ENCODE measurements at regions not wholly inside any gene's neighbourhood (a gene's known extent, or its start where the extent isn't known, plus 50 kb on each side); places are given as distances from the start of the nearest gene placed in this dataset.
"Not testable (repeated sequence)": the region's sequence is repeated elsewhere in the genome, so short reads cannot be mapped to it uniquely, and the experiment has no call there.

DNA sequence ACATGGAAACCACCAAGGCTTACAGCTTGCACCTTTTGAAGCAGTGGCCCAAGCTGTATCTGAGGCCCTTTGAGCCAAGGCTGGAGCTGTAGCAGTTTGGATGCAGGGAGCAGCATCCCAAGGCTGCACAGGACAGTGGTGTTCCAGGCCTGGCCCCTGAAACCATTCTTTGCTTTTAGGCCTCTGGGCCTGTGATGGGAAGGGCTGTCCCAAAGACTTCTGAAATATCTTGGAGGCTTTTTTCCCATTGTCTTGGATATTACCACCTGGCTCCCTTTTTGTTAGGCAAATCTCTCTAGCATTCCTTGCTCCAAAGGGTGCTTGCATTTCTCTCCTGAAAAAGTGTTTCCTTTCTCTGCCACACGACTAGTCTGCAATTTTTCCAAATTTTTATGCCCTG is 302.8 kb upstream of the MDFIC2 start:
- no peaks in the 10 kb centered on the region for H3K4me1 ChIP-seq (ENCODE audit: control insufficient read depth, insufficient read depth, low read length)
- no peak for DNase-seq
- WGBS (ENCODE audit: insufficient coverage, low lambda C conversion rate) = 33% methylated on average over 1 of the region's 1 CpG
- H3K4me3 ChIP-seq (ENCODE audit: low read length) = no peak overlapping the region
- H3K27me3 ChIP-seq (ENCODE audit: control insufficient read depth, insufficient read depth, low read length) = no peaks in the 10 kb centered on the region
- no peaks in the 10 kb centered on the region for H3K36me3 ChIP-seq (ENCODE audit: control insufficient read depth, insufficient read depth, low read length)
- peaks cover 6% of the 10 kb centered on the region for H3K9me3 ChIP-seq (ENCODE audit: control insufficient read depth, low read depth, low read length)
- H3K27ac ChIP-seq (ENCODE audit: low read length) = no peak overlapping the region

DNA sequence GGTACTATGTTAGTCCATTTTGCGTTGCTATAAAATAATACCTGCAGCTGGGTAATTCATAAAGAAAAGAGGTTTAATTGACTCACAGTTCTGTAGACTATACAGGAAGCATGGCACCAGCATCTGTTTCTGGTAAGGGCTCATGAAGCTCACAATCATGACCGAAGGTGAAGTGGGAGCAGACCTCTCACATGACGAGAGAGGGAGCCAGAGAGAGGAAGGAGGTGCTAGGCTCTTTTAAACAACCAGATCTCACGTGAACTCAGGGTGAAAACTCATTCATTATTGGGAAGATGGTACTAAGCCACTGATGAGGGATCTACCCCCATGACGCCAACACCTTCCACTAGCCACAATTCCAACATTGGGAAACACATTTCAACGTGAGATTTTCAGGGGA is 301.7 kb upstream of the MDFIC2 start:
- no peaks in the 10 kb centered on the region for H3K4me1 ChIP-seq (ENCODE audit: control insufficient read depth, insufficient read depth, low read length)
- 100% methylated on average over 1 of the region's 6 CpGs for WGBS (ENCODE audit: insufficient coverage, low lambda C conversion rate)
- H3K27me3 ChIP-seq (ENCODE audit: control insufficient read depth, insufficient read depth, low read length) = no peaks in the 10 kb centered on the region
- H3K4me3 ChIP-seq (ENCODE audit: low read length) = no peak overlapping the region
- DNase-seq = no peak
- no peak overlapping the region for H3K27ac ChIP-seq (ENCODE audit: low read length)
- no peaks in the 10 kb centered on the region for H3K36me3 ChIP-seq (ENCODE audit: control insufficient read depth, insufficient read depth, low read length)
- peaks cover 6% of the 10 kb centered on the region for H3K9me3 ChIP-seq (ENCODE audit: control insufficient read depth, low read depth, low read length)

DNA sequence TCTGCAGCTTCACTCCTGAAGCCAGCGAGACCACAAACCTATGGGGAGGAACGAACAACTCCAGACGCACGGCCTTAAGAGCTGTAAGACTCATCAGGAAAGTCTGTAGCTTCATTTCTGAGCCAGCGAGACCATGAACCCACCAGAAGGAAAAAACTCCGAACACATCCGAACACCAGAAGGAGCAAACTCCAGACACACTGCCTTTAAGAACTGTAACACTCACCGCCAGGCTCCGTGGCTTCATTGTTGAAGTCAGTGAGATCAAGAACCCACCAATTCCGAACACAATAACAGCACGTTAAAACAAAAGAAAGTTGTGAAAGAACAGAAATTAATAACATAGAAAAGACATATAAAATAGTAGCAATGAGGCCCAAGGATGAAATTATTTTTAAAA is 300.5 kb upstream of the MDFIC2 start:
- H3K4me3 ChIP-seq (ENCODE audit: low read length) = no peak overlapping the region
- no peaks in the 10 kb centered on the region for H3K4me1 ChIP-seq (ENCODE audit: control insufficient read depth, insufficient read depth, low read length)
- no peak for DNase-seq
- 100% methylated on average over 2 of the region's 11 CpGs for WGBS (ENCODE audit: insufficient coverage, low lambda C conversion rate)
- H3K36me3 ChIP-seq (ENCODE audit: control insufficient read depth, insufficient read depth, low read length) = no peaks in the 10 kb centered on the region
- H3K27ac ChIP-seq (ENCODE audit: low read length) = no peak overlapping the region
- no peaks in the 10 kb centered on the region for H3K27me3 ChIP-seq (ENCODE audit: control insufficient read depth, insufficient read depth, low read length)
- H3K9me3 ChIP-seq (ENCODE audit: control insufficient read depth, low read depth, low read length) = peaks cover 6% of the 10 kb centered on the region

DNA sequence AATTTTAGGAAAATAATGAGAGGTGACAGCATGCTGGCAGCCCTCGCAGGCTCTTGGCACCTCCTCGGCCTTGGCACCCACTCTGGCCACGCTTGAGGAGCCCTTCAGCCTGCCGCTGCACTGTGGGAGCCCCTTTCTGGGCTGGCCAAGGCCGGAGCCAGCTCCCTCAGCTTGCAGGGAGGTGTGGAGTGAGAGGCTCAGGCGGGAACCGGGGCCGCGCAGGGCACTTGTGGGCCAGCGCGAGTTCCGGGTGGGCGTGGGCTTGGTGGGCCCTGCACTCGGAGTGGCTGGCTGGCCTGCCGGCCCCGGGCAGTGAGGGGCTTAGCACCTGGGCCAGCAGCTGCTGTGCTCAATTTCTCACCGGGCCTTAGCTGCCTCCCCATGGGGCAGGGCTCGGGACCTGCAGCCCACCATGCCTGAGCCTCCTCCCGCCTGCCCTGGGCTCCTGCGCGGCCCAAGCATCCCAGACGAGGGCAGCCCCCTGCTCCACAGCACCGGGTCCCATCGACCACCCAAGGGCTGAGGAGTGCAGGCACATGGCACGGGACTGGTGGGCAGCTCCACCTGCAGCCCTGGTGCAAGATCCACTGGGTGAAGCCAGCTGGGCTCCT is 299.3 kb upstream of the MDFIC2 start:
- not testable (repeated sequence) for H3K27me3 ChIP-seq (ENCODE audit: control insufficient read depth, insufficient read depth, low read length); DNase-seq; H3K9me3 ChIP-seq (ENCODE audit: control insufficient read depth, low read depth, low read length); H3K36me3 ChIP-seq (ENCODE audit: control insufficient read depth, insufficient read depth, low read length); H3K27ac ChIP-seq (ENCODE audit: low read length); H3K4me1 ChIP-seq (ENCODE audit: control insufficient read depth, insufficient read depth, low read length); H3K4me3 ChIP-seq (ENCODE audit: low read length)
- WGBS (ENCODE audit: insufficient coverage, low lambda C conversion rate) = no CpG with 5 or more reads among the region's 25 CpGs

DNA sequence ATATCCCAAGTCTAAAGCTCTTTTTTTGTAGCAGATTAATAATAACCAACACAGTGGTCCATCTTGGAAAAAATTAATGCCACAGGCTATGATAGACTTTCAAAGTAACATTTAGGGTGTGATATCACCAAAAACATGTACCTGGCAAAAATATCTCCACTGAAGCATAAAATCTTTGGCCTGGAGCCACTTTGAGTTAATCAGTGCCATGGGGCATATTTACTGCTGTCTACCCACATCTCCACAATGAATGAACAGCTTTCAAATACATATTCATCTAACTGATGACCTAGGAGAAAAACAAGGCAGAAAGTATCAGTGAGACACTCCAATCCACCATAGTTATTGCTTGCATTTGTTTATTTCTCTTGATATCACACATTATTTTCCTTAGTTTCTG is 296.0 kb upstream of the MDFIC2 start:
- Histone ChIP-seq H3K36me3 (ENCODE audit: control insufficient read depth, insufficient read depth, low read length) (no peaks in the 10 kb centered on the region), H3K27me3 (ENCODE audit: control insufficient read depth, insufficient read depth, low read length) (no peaks in the 10 kb centered on the region), H3K4me3 (ENCODE audit: low read length) (no peak overlapping the region), H3K27ac (ENCODE audit: low read length) (no peak overlapping the region), H3K9me3 (ENCODE audit: control insufficient read depth, low read depth, low read length) (peaks cover 6% of the 10 kb centered on the region), H3K4me1 (ENCODE audit: control insufficient read depth, insufficient read depth, low read length) (no peaks in the 10 kb centered on the region)
- DNase-seq = no peak

DNA sequence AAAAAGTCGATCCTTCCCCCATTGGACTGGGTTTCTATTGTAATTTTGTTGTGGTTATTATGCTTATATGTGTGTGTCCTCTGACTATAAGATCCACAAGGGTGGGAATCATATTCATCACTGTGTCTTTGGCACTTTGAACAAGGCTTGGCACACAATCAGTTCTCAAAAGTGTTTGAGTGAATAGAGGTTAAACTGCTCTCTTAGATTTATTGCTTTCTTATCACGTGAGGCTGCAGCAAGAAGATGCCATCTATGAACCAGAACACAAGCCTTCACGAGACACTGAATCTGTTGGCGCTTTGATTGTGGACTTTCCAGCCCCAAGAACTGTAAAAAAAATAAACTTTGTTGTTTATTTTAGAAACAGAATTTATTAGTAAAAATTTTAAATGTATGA is 295.0 kb upstream of the MDFIC2 start:
- WGBS (ENCODE audit: insufficient coverage, low lambda C conversion rate) = 23% methylated on average over 3 of the region's 4 CpGs
- no peak for DNase-seq
- Histone ChIP-seq H3K4me1 (ENCODE audit: control insufficient read depth, insufficient read depth, low read length) (no peaks in the 10 kb centered on the region), H3K9me3 (ENCODE audit: control insufficient read depth, low read depth, low read length) (peaks cover 6% of the 10 kb centered on the region), H3K27me3 (ENCODE audit: control insufficient read depth, insufficient read depth, low read length) (no peaks in the 10 kb centered on the region), H3K4me3 (ENCODE audit: low read length) (no peak overlapping the region), H3K36me3 (ENCODE audit: control insufficient read depth, insufficient read depth, low read length) (no peaks in the 10 kb centered on the region), H3K27ac (ENCODE audit: low read length) (no peak overlapping the region)

DNA sequence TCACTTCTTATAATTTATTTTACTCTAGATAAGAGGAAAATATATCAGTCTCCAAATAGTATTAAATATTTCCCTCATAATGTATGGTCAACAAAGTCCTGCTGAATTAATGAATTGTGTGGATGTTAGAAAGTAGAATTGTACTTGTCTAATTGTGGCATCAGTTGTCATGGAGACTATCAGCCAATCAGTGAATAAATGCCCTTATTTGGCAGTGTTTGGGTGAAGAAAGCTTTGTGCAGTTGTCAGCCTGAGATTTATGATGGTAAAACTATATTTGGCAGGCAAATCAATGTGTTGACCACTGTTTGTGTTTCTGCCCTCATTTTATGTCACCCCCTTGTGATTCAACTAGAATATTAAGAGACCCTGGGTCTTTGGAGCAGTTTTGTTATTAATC is 293.6 kb upstream of the MDFIC2 start:
- Histone ChIP-seq H3K4me3 (ENCODE audit: low read length) (no peak overlapping the region), H3K27ac (ENCODE audit: low read length) (no peak overlapping the region), H3K36me3 (ENCODE audit: control insufficient read depth, insufficient read depth, low read length) (no peaks in the 10 kb centered on the region), H3K4me1 (ENCODE audit: control insufficient read depth, insufficient read depth, low read length) (no peaks in the 10 kb centered on the region), H3K27me3 (ENCODE audit: control insufficient read depth, insufficient read depth, low read length) (no peaks in the 10 kb centered on the region), H3K9me3 (ENCODE audit: control insufficient read depth, low read depth, low read length) (no peaks in the 10 kb centered on the region)
- no peak for DNase-seq

DNA sequence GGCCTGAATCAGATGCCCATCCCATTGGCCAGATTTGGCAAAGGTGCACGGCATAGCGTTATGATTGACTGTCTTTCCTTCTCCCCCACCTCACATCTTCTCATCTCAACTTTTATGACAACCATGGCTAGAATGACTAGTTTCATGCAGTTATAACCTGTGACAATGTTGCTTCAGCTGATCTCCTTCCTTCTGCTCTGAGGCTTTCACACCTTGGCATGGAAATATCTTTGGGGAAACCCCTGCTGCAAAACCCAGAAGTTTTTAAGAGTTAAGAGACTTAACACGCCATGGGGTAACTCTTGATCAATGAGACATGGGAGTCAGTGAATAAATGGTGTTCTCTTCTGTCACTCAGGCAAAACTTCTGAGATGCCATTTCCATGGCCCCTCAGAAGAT is 290.7 kb upstream of the MDFIC2 start:
- H3K36me3 ChIP-seq (ENCODE audit: control insufficient read depth, insufficient read depth, low read length) = no peaks in the 10 kb centered on the region
- no peaks in the 10 kb centered on the region for H3K27me3 ChIP-seq (ENCODE audit: control insufficient read depth, insufficient read depth, low read length)
- no peak for DNase-seq
- no peak overlapping the region for H3K4me3 ChIP-seq (ENCODE audit: low read length)
- WGBS (ENCODE audit: insufficient coverage, low lambda C conversion rate) = no CpG with 5 or more reads among the region's 3 CpGs
- H3K27ac ChIP-seq (ENCODE audit: low read length) = no peak overlapping the region
- H3K9me3 ChIP-seq (ENCODE audit: control insufficient read depth, low read depth, low read length) = no peaks in the 10 kb centered on the region
- H3K4me1 ChIP-seq (ENCODE audit: control insufficient read depth, insufficient read depth, low read length) = no peaks in the 10 kb centered on the region

DNA sequence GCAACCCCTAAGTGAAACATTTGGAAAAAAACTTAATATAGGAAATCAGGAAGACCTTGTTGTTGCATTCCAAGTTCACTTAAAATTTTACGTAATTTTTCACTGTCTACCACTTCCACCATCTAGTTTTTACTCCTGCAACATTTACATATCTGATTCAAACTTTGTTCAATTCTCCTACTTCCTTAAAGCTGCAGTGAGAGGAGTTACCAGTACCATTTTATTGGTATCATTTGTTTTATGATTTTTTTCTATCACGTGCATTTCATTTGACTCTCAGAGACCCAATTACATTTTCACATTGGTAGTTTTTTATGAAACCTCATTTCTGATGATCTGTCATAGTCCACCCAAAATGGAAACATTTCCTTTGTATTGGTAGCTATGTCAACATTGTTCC is 284.9 kb upstream of the MDFIC2 start:
- WGBS (ENCODE audit: insufficient coverage, low lambda C conversion rate) = 94% methylated on average over 2 of the region's 2 CpGs
- Histone ChIP-seq H3K36me3 (ENCODE audit: control insufficient read depth, insufficient read depth, low read length) (no peaks in the 10 kb centered on the region), H3K27me3 (ENCODE audit: control insufficient read depth, insufficient read depth, low read length) (no peaks in the 10 kb centered on the region), H3K4me3 (ENCODE audit: low read length) (no peak overlapping the region), H3K27ac (ENCODE audit: low read length) (no peak overlapping the region), H3K4me1 (ENCODE audit: control insufficient read depth, insufficient read depth, low read length) (no peaks in the 10 kb centered on the region), H3K9me3 (ENCODE audit: control insufficient read depth, low read depth, low read length) (no peaks in the 10 kb centered on the region)
- no peak for DNase-seq

DNA sequence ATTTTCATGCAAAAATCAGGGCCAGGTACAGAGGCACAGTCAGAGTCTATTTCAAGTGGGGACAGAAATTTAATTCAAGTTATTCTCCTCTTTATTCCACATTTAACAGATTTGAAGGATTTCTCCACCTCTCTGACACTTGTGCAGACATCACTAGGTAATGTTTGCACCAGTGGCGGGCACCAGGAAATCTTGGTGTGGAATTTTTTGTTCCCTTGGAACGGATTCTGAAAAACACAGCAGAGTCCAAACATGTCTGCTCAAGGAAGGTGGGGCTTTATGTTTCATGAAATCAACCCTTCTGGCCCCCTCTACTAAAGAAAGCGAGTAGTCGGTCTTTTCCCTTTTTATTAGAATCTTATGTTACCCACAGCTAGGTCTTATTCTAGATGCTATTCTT is 271.2 kb upstream of the MDFIC2 start:
- 100% methylated on average over 2 of the region's 4 CpGs for WGBS (ENCODE audit: insufficient coverage, low lambda C conversion rate)
- H3K27me3 ChIP-seq (ENCODE audit: control insufficient read depth, insufficient read depth, low read length) = no peaks in the 10 kb centered on the region
- DNase-seq = no peak
- no peak overlapping the region for H3K27ac ChIP-seq (ENCODE audit: low read length)
- H3K4me3 ChIP-seq (ENCODE audit: low read length) = no peak overlapping the region
- H3K9me3 ChIP-seq (ENCODE audit: control insufficient read depth, low read depth, low read length) = no peaks in the 10 kb centered on the region
- H3K4me1 ChIP-seq (ENCODE audit: control insufficient read depth, insufficient read depth, low read length) = no peaks in the 10 kb centered on the region
- no peaks in the 10 kb centered on the region for H3K36me3 ChIP-seq (ENCODE audit: control insufficient read depth, insufficient read depth, low read length)

DNA sequence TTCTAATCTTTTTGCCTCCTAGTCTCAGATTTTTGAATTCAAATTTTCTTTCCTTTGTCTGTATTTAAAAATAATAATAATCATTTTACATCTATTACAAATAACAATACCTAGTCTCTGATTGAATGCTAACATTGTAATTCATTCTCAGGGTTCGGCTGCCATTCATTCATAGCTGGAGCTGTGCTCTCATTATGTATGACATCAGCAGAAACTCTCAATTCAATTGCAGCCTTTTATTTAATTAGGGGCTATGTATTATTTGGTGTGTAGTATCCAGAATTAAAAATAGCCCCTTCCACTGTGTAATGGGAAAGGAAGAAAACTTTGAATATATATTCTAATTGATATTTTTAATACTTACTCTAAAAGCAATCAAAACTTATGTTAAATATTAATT is 270.4 kb upstream of the MDFIC2 start:
- Histone ChIP-seq H3K27ac (ENCODE audit: low read length) (no peak overlapping the region), H3K9me3 (ENCODE audit: control insufficient read depth, low read depth, low read length) (no peaks in the 10 kb centered on the region), H3K36me3 (ENCODE audit: control insufficient read depth, insufficient read depth, low read length) (no peaks in the 10 kb centered on the region), H3K27me3 (ENCODE audit: control insufficient read depth, insufficient read depth, low read length) (no peaks in the 10 kb centered on the region), H3K4me3 (ENCODE audit: low read length) (no peak overlapping the region), H3K4me1 (ENCODE audit: control insufficient read depth, insufficient read depth, low read length) (no peaks in the 10 kb centered on the region)
- 80% methylated on average over 1 of the region's 1 CpG for WGBS (ENCODE audit: insufficient coverage, low lambda C conversion rate)
- no peak for DNase-seq
